Mucosa of descending colon (tissue), 3 donors: ENCODE measurements at regions not wholly inside any gene's neighbourhood (a gene's known extent, or its start where the extent isn't known, plus 50 kb on each side); places are given as distances from the start of the nearest gene placed in this dataset.

Experiments used
- ATAC-seq: fragments of 200-7000 bp; cut with Tn5 transposase; one replicate; pipeline ENCODE4 v1.9.1; 2020; ENCODE audit warnings: mild to moderate bottlenecking, moderate library complexity
- DNase-seq, 3 donors: peaks; one replicate each; pipeline ENCODE4 v3.0.0-alpha.2; 2020
- H3K36me3 ChIP-seq: fragments of 200-600 bp; one replicate; pipeline ENCODE4 v1.8.0; 2021; ENCODE audit warnings: low read depth, mild to moderate bottlenecking
- H3K4me1 ChIP-seq: fragments of 200-600 bp; one replicate; pipeline ENCODE4 v1.8.0; 2021; ENCODE audit warnings: low read depth, mild to moderate bottlenecking
- H3K4me3 ChIP-seq: fragments of 200-600 bp; one replicate; pipeline ENCODE4 v1.8.0; 2021; ENCODE audit warnings: mild to moderate bottlenecking
- H3K9me3 ChIP-seq: fragments of 200-600 bp; one replicate; pipeline ENCODE4 v1.8.0; 2021; ENCODE audit warnings: mild to moderate bottlenecking
- intact Hi-C, 2 donors: fragments of 100-400 bp; cut with DNase I in 1 of 2; cut with micrococcal nuclease in 1 of 2; formaldehyde crosslinking; loops; one replicate each; pipeline versions ENCODE4 v1.11.0 to v1.11.1; 2022; cut with DNase I, micrococcal nuclease
- TF ChIP-seq, protein P1 (sequence below): fragments of 200-600 bp; IDR thresholded peaks from one replicate; pipeline ENCODE4 v1.8.0; 2022; ENCODE audit warnings: antibody characterized with exemption, mild to moderate bottlenecking
- donor health status: DM: no; HTN: no; CAD: no; lungs with moderate emphysema.
- donor health status: DM: no; HTN: no; CAD: no.
- donor health status: DM: no; HTN: yes; CAD: no.

DNA sequence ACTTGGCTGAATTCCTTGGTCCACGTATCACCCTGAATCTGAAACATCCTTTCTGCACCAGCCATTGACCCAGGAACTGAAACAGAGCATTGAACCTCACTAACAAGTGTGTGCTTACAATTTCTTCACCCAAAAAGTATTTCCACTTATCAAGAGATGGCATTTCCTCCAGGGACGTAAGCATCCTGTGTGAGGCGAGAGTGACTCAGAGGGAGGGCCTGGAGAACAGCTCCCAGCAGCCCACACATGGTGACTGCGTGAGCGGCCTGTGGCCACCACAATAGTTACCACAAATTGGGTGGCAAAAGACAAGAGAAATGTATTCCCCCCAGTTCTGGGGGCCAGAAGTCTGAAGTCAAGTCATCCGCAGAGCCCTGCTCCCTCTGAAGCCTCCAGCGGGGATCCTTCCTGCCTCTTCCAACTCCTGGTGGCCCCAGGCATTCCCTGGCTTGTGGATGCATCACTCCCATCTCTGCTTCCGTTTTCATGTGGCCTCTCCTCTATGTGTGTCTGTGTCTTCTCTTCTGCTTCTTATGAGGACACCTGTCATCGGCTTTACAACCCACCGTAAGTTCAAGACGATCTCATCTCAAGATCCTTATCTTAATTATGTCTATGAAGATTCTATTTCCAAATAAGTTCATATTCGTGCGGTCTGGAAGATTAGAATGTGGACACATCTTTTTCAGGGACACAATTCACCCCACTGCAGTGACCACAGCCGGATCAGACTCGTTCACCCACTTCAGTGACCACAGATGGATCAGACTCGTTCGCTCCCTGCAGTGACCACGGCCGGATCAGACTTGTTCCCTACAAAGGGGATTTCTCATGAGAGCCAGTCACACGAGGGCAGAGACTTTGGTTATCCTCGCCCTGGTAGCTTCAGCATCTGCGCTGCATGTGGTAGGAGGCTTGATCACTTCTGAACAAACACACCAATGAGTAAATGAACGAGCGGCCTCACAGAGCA, 122.6 kb upstream of the FOXF1 start:
- Histone ChIP-seq H3K9me3 (no peaks in the 10 kb centered on the region), H3K36me3 (no peaks in the 10 kb centered on the region), H3K4me1 (no peaks in the 10 kb centered on the region), H3K4me3 (no peak overlapping the region)
- TF ChIP-seq, protein P1, sequence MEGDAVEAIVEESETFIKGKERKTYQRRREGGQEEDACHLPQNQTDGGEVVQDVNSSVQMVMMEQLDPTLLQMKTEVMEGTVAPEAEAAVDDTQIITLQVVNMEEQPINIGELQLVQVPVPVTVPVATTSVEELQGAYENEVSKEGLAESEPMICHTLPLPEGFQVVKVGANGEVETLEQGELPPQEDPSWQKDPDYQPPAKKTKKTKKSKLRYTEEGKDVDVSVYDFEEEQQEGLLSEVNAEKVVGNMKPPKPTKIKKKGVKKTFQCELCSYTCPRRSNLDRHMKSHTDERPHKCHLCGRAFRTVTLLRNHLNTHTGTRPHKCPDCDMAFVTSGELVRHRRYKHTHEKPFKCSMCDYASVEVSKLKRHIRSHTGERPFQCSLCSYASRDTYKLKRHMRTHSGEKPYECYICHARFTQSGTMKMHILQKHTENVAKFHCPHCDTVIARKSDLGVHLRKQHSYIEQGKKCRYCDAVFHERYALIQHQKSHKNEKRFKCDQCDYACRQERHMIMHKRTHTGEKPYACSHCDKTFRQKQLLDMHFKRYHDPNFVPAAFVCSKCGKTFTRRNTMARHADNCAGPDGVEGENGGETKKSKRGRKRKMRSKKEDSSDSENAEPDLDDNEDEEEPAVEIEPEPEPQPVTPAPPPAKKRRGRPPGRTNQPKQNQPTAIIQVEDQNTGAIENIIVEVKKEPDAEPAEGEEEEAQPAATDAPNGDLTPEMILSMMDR: no peak
- no peak for DNase-seq
- peak; percentile 38 for ATAC-seq
- intact Hi-C loops: no loop called here

DNA sequence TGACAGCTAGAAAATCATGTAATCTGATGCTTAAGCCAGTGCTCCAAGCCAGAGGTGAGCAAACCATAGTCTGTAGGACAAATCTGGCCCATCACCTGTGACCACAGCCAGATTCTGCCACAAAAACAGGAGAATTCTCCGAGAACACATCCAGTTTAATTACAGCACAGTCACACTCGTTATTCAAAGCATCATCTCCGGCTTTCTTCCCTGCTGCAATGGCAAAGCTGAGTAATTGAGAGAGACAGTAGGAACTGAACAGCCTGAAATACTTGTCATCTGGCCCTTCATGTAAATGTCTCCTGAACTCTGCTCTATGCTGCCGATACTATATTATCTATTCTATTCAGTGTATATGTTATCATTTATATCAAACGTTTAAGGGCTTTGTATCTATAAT, 121.4 kb upstream of the FOXF1 start:
- no peak for ATAC-seq
- TF ChIP-seq, protein P1: no peak
- H3K4me1 ChIP-seq: no peaks in the 10 kb centered on the region

DNA sequence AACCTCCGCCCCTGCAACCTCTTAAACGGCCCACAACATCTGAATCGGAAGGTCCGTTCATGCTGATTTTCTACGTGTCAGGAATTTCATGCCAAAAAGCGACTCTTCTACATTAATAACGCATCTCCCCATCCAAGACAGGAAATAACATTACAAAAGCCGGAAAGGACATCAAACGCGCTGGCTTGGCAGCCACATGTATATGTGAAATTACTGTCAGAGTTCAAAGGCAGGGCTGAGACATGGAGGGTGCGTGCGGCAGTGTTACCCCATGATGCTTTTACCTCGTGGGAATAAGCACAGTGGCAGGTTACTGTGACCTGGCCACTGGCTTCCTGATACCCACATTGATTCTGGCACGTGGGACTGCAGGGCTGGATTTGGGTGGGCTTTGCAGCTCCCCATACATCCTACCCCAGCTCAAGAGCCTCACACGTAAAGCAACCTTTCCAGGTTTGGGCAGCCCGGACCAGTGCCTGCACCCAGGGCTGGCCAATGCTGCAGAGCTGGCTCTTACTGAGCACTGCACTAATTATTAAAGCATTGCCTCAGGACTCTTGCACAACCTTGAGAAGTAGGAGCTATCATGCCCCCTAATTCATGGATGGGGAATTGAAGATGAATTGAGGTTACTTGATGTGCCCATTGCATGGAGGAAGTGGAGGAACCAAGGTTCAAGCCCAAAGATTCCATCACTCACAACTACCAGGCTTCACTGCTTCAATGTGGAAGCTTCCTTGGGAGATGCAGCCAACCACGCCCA, 120.6 kb upstream of the FOXF1 start:
- TF ChIP-seq, protein P1: no peak
- Histone ChIP-seq H3K36me3 (no peaks in the 10 kb centered on the region), H3K4me3 (no peak overlapping the region), H3K4me1 (no peaks in the 10 kb centered on the region), H3K9me3 (no peaks in the 10 kb centered on the region)
- no peak for DNase-seq
- no peak for ATAC-seq
- intact Hi-C loops: no loop called here

More for the DNA sequence above, 121.4 kb upstream of the FOXF1 start:
- DNase-seq: no peak
- intact Hi-C loops: no loop called here
- Histone ChIP-seq H3K9me3 (no peaks in the 10 kb centered on the region), H3K36me3 (no peaks in the 10 kb centered on the region), H3K4me3 (no peak overlapping the region)

DNA sequence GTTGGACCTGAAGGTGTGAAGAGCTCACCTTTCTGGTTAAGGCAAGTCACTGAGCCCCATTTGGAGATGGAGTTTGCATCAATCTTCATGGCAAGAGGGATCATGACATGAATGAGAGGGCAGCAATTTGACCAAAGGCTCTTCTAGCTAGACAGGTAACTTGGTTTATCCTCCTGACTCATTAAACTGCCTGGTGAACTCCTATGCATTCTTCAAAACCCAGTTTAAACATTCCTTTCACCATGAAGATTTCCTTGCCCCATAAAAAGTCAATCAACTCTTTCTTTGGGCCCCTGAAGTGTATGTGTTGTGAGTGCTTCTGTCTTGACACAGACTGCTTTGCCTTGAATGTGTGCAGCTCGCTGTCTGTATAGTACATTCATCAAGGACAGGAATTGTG, 120.0 kb upstream of the FOXF1 start:
- Histone ChIP-seq H3K4me1 (no peaks in the 10 kb centered on the region), H3K9me3 (no peaks in the 10 kb centered on the region)
- TF ChIP-seq, protein P1: no peak

DNA sequence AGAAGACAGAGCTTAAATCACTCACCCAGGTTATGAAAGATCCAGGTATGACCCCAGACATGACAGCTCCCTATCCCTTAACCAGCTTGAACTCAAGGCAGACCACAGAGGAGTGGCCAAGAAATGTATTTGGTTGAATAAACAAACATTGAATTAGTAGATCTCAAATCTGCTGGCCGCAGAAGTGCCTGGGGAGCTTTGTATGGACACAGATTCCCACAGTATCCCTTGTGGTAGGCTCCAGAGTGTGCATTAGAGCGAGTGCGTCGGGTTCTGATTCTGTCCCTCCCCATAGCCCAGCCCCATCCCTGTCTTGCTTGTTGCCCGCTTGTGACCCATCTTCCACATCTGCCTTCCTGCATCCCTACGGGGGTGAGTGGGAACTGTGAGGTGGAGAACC, 118.8 kb upstream of the FOXF1 start:
- ATAC-seq (no peak), DNase-seq (no peak)
- no peaks in the 10 kb centered on the region for H3K36me3 ChIP-seq
- H3K4me1 ChIP-seq: no peaks in the 10 kb centered on the region
- TF ChIP-seq, protein P1: no peak
- no peaks in the 10 kb centered on the region for H3K9me3 ChIP-seq
- no peak overlapping the region for H3K4me3 ChIP-seq
- intact Hi-C loops: no loop called here

More for the DNA sequence above, 120.0 kb upstream of the FOXF1 start:
- no peak for DNase-seq
- intact Hi-C loops: no loop called here
- ATAC-seq: no peak
- Histone ChIP-seq H3K36me3 (no peaks in the 10 kb centered on the region), H3K4me3 (no peak overlapping the region)
